Fibroblast of pulmonary artery (primary cell): ENCODE measurements at regions not wholly inside any gene's neighbourhood (a gene's known extent, or its start where the extent isn't known, plus 50 kb on each side); places are given as distances from the start of the nearest gene placed in this dataset.
A peak's percentile ranks its signal among the peaks of the same experiment; 100 is the strongest.

Experiments
- DNase-seq: peaks from one replicate; pipeline ENCODE4 v3.0.0-alpha.2; 2010; ENCODE audit warnings: low read depth
- H3K4me3 ChIP-seq: replicated peaks from 2 replicates; pipeline ENCODE4 v1.5.1; 2011; ENCODE audit warnings: low read depth, mild to moderate bottlenecking, control low read depth, low read length, moderate library complexity
- CTCF ChIP-seq: IDR thresholded peaks from 2 replicates; pipeline ENCODE4 v1.5.1; 2011; ENCODE audit warnings: mild to moderate bottlenecking, control low read depth, low read length, inconsistent platforms; ENCODE audit errors: missing control alignments

DNA sequence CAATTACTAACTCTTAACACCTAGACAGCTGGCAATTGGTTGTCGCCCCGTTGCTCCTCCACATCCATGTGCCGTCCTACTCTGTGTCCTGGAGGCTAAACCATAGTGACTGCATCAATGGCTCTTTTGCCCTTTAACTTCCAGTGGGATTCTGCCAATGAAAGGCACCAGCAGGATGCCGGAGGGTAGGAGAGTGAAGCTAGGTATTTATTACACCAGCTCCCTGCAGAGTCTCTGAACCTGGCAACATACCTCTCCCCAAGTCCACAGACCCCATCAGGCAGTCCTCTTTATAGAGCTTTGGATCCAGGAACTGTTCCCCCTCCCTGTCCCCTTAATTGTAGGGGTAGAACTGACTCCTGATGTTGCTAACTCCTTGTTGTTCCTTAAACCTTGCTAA is 426.8 kb downstream of the HNRNPD start:
- no peak overlapping the region for H3K4me3 ChIP-seq
- DNase-seq = no peak
- TF ChIP-seq CTCF = no peak

- no peak for DNase-seq
- no peak for TF ChIP-seq CTCF
- no peak overlapping the region for H3K4me3 ChIP-seq
Observed at GRCh38 chr4:81930506-81931238, 443.1 kb downstream of the HNRNPD start.

- no peak for DNase-seq
- no peak for TF ChIP-seq CTCF
Observed at GRCh38 chr4:81923140-81923539, 450.7 kb downstream of the HNRNPD start.

DNA sequence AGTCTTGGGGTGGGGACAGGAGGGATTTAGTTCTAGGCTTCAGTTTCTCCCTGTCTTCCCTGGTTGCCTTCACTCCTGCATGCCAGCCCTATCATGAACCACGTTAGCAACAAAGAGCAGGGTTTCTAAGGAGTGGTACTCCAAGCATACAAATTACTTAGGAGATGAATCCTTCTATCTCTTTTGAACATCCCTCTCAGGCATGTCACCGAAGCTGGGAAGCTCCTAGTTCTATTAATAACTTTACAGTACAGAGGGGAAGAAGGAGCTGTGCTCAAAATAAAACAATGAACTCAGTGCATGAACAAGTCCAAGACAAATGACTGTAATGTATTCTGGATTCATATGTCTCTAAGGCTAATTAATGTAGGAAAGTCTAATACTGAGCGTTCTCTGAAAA is 450.6 kb upstream of the RASGEF1B start:
- TF ChIP-seq CTCF = no peak
- DNase-seq = no peak

More at GRCh38 chr4:81923140-81923539, 450.7 kb downstream of the HNRNPD start:
- no peak overlapping the region for H3K4me3 ChIP-seq

DNA sequence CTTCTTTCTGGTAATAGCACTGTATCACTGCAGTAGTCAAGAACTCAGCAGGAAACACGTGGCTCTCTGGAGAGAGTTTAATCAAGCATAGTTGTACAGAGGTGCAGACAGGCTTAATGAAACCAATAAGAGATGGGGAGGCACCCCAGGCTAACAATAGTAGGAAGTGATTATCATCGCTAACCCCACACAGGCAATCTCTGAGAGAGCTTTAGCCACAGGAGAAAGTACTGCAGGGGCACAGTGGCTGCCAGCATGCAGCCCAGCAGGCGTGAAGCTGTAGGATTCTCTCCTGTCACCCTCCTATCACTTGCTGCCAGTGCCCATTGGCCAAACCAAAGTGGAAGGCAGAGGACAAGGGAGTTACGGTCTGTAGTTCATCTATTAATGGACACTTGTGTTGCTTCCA is 450.0 kb upstream of the RASGEF1B start:
- no peak overlapping the region for H3K4me3 ChIP-seq
- TF ChIP-seq CTCF = no peak
- DNase-seq = no peak

More for the DNA sequence above, 450.6 kb upstream of the RASGEF1B start:
- H3K4me3 ChIP-seq = no peak overlapping the region

GRCh38 chr4:81919810-81920209 is 448.1 kb upstream of the RASGEF1B start:
- DNase-seq = no peak
- no peak for TF ChIP-seq CTCF

GRCh38 chr4:81919223-81919622 is 447.5 kb upstream of the RASGEF1B start:
- no peak overlapping the region for H3K4me3 ChIP-seq
- peak; percentile 33 for TF ChIP-seq CTCF
- DNase-seq = peak; percentile 6

More at GRCh38 chr4:81919810-81920209, 448.1 kb upstream of the RASGEF1B start:
- H3K4me3 ChIP-seq = no peak overlapping the region
